T-helper 22 cell (primary cell): ENCODE measurements at regions not wholly inside any gene's neighbourhood (a gene's known extent, or its start where the extent isn't known, plus 50 kb on each side); places are given as distances from the start of the nearest gene placed in this dataset.

ENCODE experiments used
- DNase-seq: peaks from one replicate; pipeline ENCODE4 v3.0.0-alpha.2; 2020; ENCODE audit warnings: low read depth

GRCh38 chr3:16114429-16114828, 60.1 kb upstream of the GALNT15 start:
- DNase-seq: no peak

- DNase-seq: no peak
These were observed 59.5 kb upstream of the GALNT15 start for GRCh38 chr3:16114930-16115329.

GRCh38 chr3:16118396-16118795, 56.1 kb upstream of the GALNT15 start:
- no peak for DNase-seq

- DNase-seq: no peak
These were observed 54.6 kb upstream of the GALNT15 start for GRCh38 chr3:16119887-16120286.

- DNase-seq: no peak
These were observed 53.1 kb upstream of the GALNT15 start for GRCh38 chr3:16121391-16121790.

- DNase-seq: no peak
These were observed 52.3 kb upstream of the GALNT15 start for GRCh38 chr3:16122155-16122554.

- no peak for DNase-seq
These were observed 51.8 kb upstream of the GALNT15 start for GRCh38 chr3:16122661-16123060.

- DNase-seq: no peak
These were observed 49.8 kb upstream of the GALNT15 start for GRCh38 chr3:16124636-16125035.
